Fibroblast of pulmonary artery (primary cell): ENCODE measurements at regions not wholly inside any gene's neighbourhood (a gene's known extent, or its start where the extent isn't known, plus 50 kb on each side); places are given as distances from the start of the nearest gene placed in this dataset.
"Not testable (repeated sequence)": the region's sequence is repeated elsewhere in the genome, so short reads cannot be mapped to it uniquely, and the experiment has no call there.

ENCODE experiments used
- DNase-seq: peaks from one replicate; pipeline ENCODE4 v3.0.0-alpha.2; 2010; ENCODE audit warnings: low read depth
- H3K4me3 ChIP-seq: replicated peaks from 2 replicates; pipeline ENCODE4 v1.5.1; 2011; ENCODE audit warnings: low read depth, mild to moderate bottlenecking, control low read depth, low read length, moderate library complexity
- CTCF ChIP-seq: IDR thresholded peaks from 2 replicates; pipeline ENCODE4 v1.5.1; 2011; ENCODE audit warnings: mild to moderate bottlenecking, control low read depth, low read length, inconsistent platforms; ENCODE audit errors: missing control alignments

GRCh38 chr4:72661830-72662229 lies 92.8 kb upstream of the ADAMTS3 start:
- no peak for DNase-seq
- TF ChIP-seq CTCF, result no peak
- H3K4me3 ChIP-seq, result no peak overlapping the region

DNA sequence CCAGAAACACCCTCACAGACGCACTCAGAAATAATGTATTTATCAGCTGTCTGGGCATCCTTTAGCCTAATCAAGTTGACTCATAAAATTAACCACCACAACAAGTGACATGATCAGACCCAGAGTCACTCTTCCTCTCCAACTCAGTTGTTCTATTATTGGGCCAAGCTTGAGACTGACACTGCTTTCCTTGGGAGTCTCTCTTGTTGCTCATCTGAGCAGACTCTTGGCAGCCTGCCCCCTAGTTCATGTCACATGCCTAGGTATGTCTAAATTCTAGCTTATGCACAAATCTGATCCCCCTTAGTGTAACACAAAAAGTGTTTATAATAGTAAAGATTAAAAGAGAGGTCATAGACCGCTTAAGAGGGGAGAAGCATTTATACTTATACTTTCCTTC lies 72.6 kb upstream of the ADAMTS3 start:
- no peak for TF ChIP-seq CTCF
- DNase-seq, result no peak
- H3K4me3 ChIP-seq, result no peak overlapping the region

- not testable (repeated sequence) for H3K4me3 ChIP-seq, DNase-seq
Observed at GRCh38 chr4:72636866-72637265, 67.8 kb upstream of the ADAMTS3 start.

DNA sequence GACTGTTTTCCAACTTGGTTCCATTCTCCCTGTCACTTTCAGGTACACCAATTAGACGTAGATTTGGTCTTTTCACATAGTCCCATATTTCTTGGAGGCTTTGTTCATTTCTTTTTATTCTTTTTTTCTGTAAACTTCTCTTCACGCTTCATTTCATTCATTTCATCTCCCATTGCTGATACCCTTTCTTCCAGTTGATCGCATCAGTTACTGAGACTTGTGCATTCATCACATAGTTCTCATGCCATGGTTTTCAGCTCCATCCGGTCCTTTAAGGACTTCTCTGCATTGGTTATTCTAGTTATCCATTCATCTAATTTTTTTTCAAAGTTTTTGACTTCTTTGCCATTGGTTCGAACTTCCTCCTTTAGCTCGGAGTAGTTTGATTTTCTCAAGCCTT lies 66.9 kb upstream of the ADAMTS3 start:
- not testable (repeated sequence) for DNase-seq, H3K4me3 ChIP-seq

GRCh38 chr4:72632253-72632652 lies 63.2 kb upstream of the ADAMTS3 start:
- DNase-seq, result not testable (repeated sequence)

GRCh38 chr4:72631296-72631695 lies 62.3 kb upstream of the ADAMTS3 start:
- H3K4me3 ChIP-seq, result no peak overlapping the region
- DNase-seq, result peak; percentile 63
- no peak for TF ChIP-seq CTCF

More at GRCh38 chr4:72632253-72632652, 63.2 kb upstream of the ADAMTS3 start:
- not testable (repeated sequence) for H3K4me3 ChIP-seq

DNA sequence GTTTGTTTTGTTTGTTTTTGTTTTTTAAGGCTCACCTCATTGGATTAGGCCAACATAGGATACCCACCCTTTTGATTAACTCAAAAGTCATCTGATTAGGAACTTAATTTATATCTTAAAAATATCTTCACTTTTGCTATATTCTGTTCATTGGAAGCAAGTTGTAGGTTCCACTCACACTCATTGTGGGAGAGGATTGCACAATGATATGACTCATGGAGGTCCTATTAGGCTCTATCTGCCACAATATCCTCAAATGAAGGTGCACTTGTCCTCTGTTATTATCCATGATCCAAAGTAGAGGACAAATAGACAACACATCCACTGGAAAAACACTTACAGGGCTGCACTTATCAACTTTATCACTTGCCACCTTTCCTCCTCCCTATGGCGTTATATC lies 60.5 kb upstream of the ADAMTS3 start:
- no peak overlapping the region for H3K4me3 ChIP-seq
- no peak for TF ChIP-seq CTCF
- peak; percentile 45 for DNase-seq

- DNase-seq, result no peak
- H3K4me3 ChIP-seq, result no peak overlapping the region
- no peak for TF ChIP-seq CTCF
Observed at GRCh38 chr4:72627723-72628122, 58.7 kb upstream of the ADAMTS3 start.
